ENCODE measurements at regions not wholly inside any gene's neighbourhood (a gene's known extent, or its start where the extent isn't known, plus 50 kb on each side); places are given as distances from the start of the nearest gene placed in this dataset.

- TF ChIP-seq EP300 (IDR thresholded peaks at IDR 0.05), result no peak
- TF ChIP-seq CTCF (IDR thresholded peaks at IDR 0.05), result no peak
- no peak for TF ChIP-seq POLR2AphosphoS5 (IDR thresholded peaks at IDR 0.05)
These were observed 414.4 kb upstream of the ETAA1 start for GRCh38 chr2:66982766-66983165.
